NT2/D1 (cell line): ENCODE measurements at regions not wholly inside any gene's neighbourhood (a gene's known extent, or its start where the extent isn't known, plus 50 kb on each side); places are given as distances from the start of the nearest gene placed in this dataset.

Experiments used
- DNase-seq: peaks from one replicate; pipeline ENCODE4 v3.0.0-alpha.2; 2011; ENCODE audit warnings: low read depth, low spot score
- H3K27me3 ChIP-seq: 2 replicates; pipeline ENCODE4 v1.6.0; 2011; ENCODE audit warnings: mild to moderate bottlenecking; ENCODE audit not compliant: insufficient read length, insufficient read depth
- H3K36me3 ChIP-seq: 2 replicates; pipeline ENCODE4 v1.6.1; 2011; ENCODE audit warnings: mild to moderate bottlenecking, low read length, mixed read lengths; ENCODE audit not compliant: insufficient read depth, insufficient read length
- H3K4me1 ChIP-seq: 2 replicates; pipeline ENCODE4 v1.5.1; 2011; ENCODE audit not compliant: insufficient read depth, insufficient read length
- H3K4me3 ChIP-seq: 2 replicates; pipeline ENCODE4 v1.5.1; 2011; ENCODE audit warnings: low read depth; ENCODE audit not compliant: insufficient read length
- H3K9ac ChIP-seq: 2 replicates; pipeline ENCODE4 v1.6.0; 2011; ENCODE audit warnings: low read depth; ENCODE audit not compliant: insufficient read length
- H3K9me3 ChIP-seq: 2 replicates; pipeline ENCODE4 v1.5.1; 2011; ENCODE audit warnings: mild to moderate bottlenecking, low read length; ENCODE audit not compliant: insufficient read depth
- SUZ12 ChIP-seq: IDR thresholded peaks from 2 replicates; pipeline ENCODE4 v1.6.1; 2011; ENCODE audit not compliant: insufficient read length, insufficient read depth; ENCODE audit errors: extremely low read depth
- YY1 ChIP-seq: IDR thresholded peaks from 2 replicates; pipeline ENCODE4 v1.6.1; 2011; ENCODE audit not compliant: insufficient read length, insufficient read depth
- ZNF274 ChIP-seq: IDR thresholded peaks from 2 replicates; pipeline ENCODE4 v1.6.1; 2011; ENCODE audit warnings: mild to moderate bottlenecking, low read depth, low read length

DNA sequence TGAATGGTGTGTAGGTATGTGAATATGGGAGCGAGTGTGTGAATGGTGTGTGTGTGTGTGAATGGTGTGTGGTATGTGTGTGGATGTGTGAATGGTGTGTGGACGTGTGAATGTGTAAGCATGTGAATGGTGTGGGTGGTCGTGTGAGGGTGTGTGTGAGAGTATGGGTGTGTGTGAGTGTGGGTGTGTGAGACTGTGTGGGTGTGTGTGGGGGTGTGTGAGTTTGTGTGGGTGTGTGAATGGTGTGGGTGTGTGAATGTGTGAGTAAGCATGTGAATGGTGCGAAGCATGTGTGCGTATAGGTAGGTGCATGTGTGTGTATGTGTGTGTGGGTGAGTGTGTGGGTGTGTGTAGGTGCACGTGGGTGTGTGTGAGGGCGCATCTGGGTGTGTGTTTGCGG, 160.7 kb upstream of the COBL start:
- H3K9me3 ChIP-seq: no peaks in the 10 kb centered on the region
- DNase-seq: no peak
- no peak overlapping the region for H3K9ac ChIP-seq
- TF ChIP-seq YY1: no peak
- TF ChIP-seq ZNF274: no peak
- no peak for TF ChIP-seq SUZ12
- no peak overlapping the region for H3K4me3 ChIP-seq
- peaks cover 10% of the 10 kb centered on the region for H3K27me3 ChIP-seq
- no peaks in the 10 kb centered on the region for H3K36me3 ChIP-seq
- H3K4me1 ChIP-seq: no peaks in the 10 kb centered on the region

DNA sequence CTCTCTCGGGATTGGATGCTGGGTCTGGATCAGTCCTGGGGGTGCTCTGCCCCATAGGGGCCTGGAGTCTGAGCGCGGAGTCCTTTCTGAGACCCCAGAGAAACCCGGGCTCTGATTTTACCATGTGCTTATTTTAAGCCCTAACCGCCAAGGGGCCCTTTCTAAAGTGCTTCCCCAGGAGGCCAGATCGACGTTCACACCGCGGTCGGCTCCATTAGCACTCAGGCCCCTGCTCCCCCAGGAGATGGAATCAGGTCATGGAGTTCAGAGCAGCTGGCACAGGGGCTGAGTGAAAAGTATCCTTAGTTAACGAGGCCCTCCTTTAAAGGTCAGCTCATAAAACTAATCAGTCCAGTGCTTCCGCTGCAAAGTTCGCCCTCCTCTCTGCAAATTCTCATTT, 159.4 kb upstream of the COBL start:
- Histone ChIP-seq H3K27me3 (peaks cover 23% of the 10 kb centered on the region), H3K9ac (no peak overlapping the region), H3K4me3 (no peak overlapping the region), H3K9me3 (no peaks in the 10 kb centered on the region), H3K4me1 (no peaks in the 10 kb centered on the region), H3K36me3 (no peaks in the 10 kb centered on the region)
- no peak for TF ChIP-seq SUZ12
- no peak for DNase-seq

DNA sequence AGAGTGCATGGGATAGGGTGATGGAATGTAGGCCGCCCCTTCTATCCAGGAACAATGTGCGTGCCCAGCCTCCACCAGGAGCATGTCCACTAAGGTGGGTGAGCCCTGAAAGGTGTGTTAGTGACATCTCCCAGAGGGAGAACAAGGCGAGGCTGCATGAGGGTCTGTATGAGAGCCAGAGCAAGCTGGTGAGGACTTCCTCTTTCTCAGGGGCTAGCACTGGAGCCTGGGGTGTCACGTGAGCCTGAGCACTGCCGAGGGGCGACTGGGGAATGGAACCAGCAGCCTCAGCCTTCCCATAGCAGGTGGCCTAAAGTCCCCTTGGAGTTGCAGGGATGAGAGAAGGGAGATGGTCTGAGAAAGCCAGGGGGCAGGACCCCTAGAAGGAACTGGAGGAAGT, 156.3 kb upstream of the COBL start:
- Histone ChIP-seq H3K9ac (no peak overlapping the region), H3K4me1 (no peaks in the 10 kb centered on the region), H3K27me3 (peaks cover 27% of the 10 kb centered on the region), H3K4me3 (no peak overlapping the region), H3K36me3 (no peaks in the 10 kb centered on the region), H3K9me3 (no peaks in the 10 kb centered on the region)
- no peak for TF ChIP-seq YY1
- no peak for TF ChIP-seq SUZ12
- TF ChIP-seq ZNF274: no peak
- DNase-seq: no peak

DNA sequence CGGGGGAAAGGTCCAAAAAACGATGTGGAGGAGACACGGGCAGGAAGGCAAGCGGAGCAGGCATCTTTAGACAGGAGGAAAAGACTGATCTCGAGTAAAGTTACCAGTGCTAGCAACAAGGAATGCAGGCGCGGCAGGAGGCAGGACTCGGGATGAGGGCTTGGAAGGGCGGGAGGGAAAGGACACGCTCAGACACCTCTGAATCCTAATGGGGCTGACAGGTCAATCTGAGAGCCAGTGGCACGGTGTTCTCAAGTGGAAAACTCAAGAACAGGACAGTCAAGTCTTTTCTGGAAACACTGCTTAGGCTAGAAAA, 155.3 kb upstream of the COBL start:
- Histone ChIP-seq H3K4me3 (no peak overlapping the region), H3K36me3 (no peaks in the 10 kb centered on the region), H3K27me3 (peaks cover 27% of the 10 kb centered on the region), H3K4me1 (no peaks in the 10 kb centered on the region), H3K9ac (no peak overlapping the region), H3K9me3 (no peaks in the 10 kb centered on the region)
- no peak for DNase-seq
- TF ChIP-seq ZNF274 (no peak), YY1 (no peak), SUZ12 (no peak)

DNA sequence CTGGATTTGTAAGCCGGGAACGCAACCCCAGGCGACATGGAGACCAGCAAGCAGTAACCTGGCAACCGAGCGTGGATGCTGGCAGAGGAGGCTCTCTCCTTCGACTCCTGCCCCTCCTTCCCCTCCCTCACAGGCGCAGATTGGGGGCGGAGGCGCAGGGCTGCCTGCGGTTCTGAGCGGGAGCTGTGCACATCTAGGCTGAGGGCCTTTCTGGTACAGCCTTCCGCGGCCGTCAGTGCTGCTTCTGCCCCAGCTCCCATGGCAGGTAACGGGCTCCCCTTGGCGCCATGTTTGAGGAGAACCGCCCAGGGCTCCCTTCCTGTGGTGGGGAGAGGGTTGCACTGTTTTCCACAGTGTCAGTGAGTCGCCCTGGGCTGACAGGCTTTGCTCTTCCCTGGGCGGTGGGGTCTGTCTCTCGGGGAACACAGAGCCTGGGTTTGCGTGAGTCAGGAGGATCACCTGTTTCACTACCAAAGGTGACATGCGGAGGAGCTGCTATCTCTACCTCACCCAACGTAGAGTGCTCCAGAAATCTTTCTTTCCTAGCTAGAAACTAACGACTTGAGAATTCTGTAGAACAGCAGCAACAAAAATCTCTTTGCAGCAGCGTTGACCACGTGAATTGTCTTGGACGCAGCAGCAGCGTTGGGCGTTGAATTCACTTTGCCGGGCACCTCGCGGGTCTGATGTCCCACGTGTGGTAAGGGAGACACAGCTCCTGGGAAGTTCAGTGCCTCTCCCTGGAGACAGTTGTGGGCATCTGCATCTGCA, 154.8 kb upstream of the COBL start:
- no peaks in the 10 kb centered on the region for H3K36me3 ChIP-seq
- no peak overlapping the region for H3K4me3 ChIP-seq
- TF ChIP-seq YY1: no peak
- no peak for TF ChIP-seq SUZ12
- no peak for TF ChIP-seq ZNF274
- peaks cover 27% of the 10 kb centered on the region for H3K27me3 ChIP-seq
- DNase-seq: no peak
- H3K9me3 ChIP-seq: no peaks in the 10 kb centered on the region
- H3K4me1 ChIP-seq: no peaks in the 10 kb centered on the region
- no peak overlapping the region for H3K9ac ChIP-seq

DNA sequence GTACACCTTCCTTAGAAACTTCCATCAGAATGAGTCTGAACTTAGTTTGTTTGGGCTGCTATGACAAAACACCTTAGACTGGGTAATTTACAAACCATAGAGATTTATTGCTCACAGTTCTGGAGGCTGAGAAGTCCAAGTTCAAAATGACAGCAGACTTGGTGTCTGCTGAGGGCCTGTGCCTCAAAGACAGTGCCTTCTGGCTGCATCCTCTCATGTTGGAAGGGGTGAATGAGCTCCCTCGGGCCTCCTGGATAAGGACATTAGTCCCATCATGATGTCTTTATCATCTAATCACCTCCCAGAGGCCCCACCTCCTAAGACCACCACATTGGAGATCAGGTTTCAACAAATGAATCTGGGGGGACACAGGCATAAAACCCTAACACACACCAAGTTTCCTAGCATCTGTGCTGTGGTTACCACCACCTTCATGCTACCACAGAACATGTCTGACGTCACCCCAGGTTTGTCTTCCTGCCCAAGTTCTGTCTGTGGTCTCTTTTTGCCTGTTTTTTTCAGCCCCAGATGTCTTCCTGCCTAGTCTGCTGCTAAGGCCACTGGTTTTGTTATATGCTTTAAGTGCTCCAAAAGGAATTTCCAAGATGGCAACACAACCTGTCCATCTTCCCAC, 150.9 kb upstream of the COBL start:
- no peaks in the 10 kb centered on the region for H3K9me3 ChIP-seq
- no peaks in the 10 kb centered on the region for H3K4me1 ChIP-seq
- H3K27me3 ChIP-seq: peaks cover 19% of the 10 kb centered on the region
- H3K4me3 ChIP-seq: no peak overlapping the region
- DNase-seq: no peak
- TF ChIP-seq SUZ12 (no peak), YY1 (no peak), ZNF274 (no peak)
- no peaks in the 10 kb centered on the region for H3K36me3 ChIP-seq
- no peak overlapping the region for H3K9ac ChIP-seq

DNA sequence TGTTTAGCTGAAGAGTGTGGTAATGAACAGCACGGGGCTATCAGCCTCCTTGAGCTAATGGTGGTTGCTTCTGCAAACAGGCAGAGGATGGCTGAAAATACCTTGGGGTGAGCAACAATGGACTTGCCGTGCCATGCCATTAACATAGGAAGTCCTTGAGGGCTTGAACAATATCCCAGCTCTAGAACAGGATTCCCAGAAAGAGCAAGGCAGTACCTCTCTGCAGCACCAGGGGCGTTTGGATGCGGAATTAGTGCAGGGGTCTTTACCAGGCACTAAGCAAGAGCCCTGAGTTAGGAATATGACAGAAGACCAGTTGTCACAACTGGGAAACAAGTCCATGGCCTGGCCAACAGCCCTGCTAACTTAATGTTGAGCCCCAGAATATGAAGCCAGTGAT, 143.2 kb upstream of the COBL start:
- Histone ChIP-seq H3K9me3 (no peaks in the 10 kb centered on the region), H3K36me3 (no peaks in the 10 kb centered on the region), H3K9ac (no peak overlapping the region), H3K4me3 (no peak overlapping the region), H3K4me1 (peaks cover 3% of the 10 kb centered on the region), H3K27me3 (no peaks in the 10 kb centered on the region)
- TF ChIP-seq YY1 (no peak), SUZ12 (no peak), ZNF274 (no peak)
- peak; percentile 80 for DNase-seq
